H1 (cell line): ENCODE measurements at regions not wholly inside any gene's neighbourhood (a gene's known extent, or its start where the extent isn't known, plus 50 kb on each side); places are given as distances from the start of the nearest gene placed in this dataset.

Experiments
- CTCF ChIA-PET: fragments of 300-600 bp; sonication (Branson Sonifier 250); formaldehyde crosslinking; loops from one replicate; lab custom pipeline; 2021; ENCODE audit not compliant: partially characterized antibody; lab: Charles Lee
- POLR2A ChIA-PET: fragments of 300-600 bp; sonication (Branson Sonifier 250); formaldehyde crosslinking; loops from one replicate; lab custom pipeline; 2021; ENCODE audit warnings: inconsistent platforms; ENCODE audit not compliant: partially characterized antibody; lab: Charles Lee
- DNase-seq, 2 experiments: peaks; one replicate each; pipeline versions ENCODE4 v3.0.0 to v3.0.0-alpha.2; 2010 to 2022; ENCODE audit warnings: low spot score in 2 of 2, low read depth in 1 of 2, mixed read lengths in 1 of 2
- FAIRE-seq: peaks from 2 replicates; lab custom pipeline; 2011; peaks lifted over from hg19 to GRCh38; lab: Jason Lieb, UNC
- H2AFZ ChIP-seq: 2 replicates; pipeline ENCODE4 v1.8.1; 2012; ENCODE audit warnings: low read length, inconsistent platforms
- H2AK5ac ChIP-seq: 2 replicates; pipeline ENCODE4 v1.6.1; 2013; ENCODE audit warnings: low read depth, low read length
- H2BK120ac ChIP-seq: replicated peaks from 2 replicates; pipeline ENCODE3; 2013; ENCODE audit warnings: low read depth, low read length, inconsistent platforms
- H2BK12ac ChIP-seq: 2 replicates; pipeline ENCODE4 v1.6.1; 2013; ENCODE audit warnings: low read depth, low read length
- H2BK15ac ChIP-seq: 2 replicates; pipeline ENCODE4 v1.6.1; 2013; ENCODE audit warnings: low read length
- H2BK20ac ChIP-seq: 2 replicates; pipeline ENCODE4 v1.6.1; 2013; ENCODE audit warnings: low read length
- H2BK5ac ChIP-seq: 2 replicates; pipeline ENCODE4 v1.6.1; 2013; ENCODE audit warnings: low read depth, low read length
- H3K14ac ChIP-seq: 2 replicates; pipeline ENCODE4 v1.6.1; 2013; ENCODE audit warnings: inconsistent platforms; ENCODE audit not compliant: insufficient read length
- H3K18ac ChIP-seq: 2 replicates; pipeline ENCODE4 v1.6.1; 2013; ENCODE audit warnings: low read length; ENCODE audit errors: extremely low read depth
- H3K23ac ChIP-seq: 2 replicates; pipeline ENCODE4 v1.6.1; 2013; ENCODE audit warnings: inconsistent platforms; ENCODE audit not compliant: insufficient read length
- H3K23me2 ChIP-seq: 2 replicates; pipeline ENCODE4 v1.6.1; 2013; ENCODE audit warnings: low read depth, low read length
- H3K27ac ChIP-seq: 2 replicates; pipeline ENCODE4 v1.6.1; 2011; ENCODE audit warnings: low read depth, low read length, inconsistent platforms
- H3K27me3 ChIP-seq, 4 experiments: replicated peaks in 1 of 4; 1 replicate in 1 of 4; 2 replicates in 3 of 4; pipeline versions ENCODE4 v1.6.1 to v1.8.1; 2011 to 2013; ENCODE audit warnings: low read length in 3 of 4, mild to moderate bottlenecking in 3 of 4, inconsistent platforms in 2 of 4, mixed read lengths in 2 of 4, moderate library complexity in 1 of 4; ENCODE audit not compliant: control insufficient read depth in 3 of 4, insufficient read depth in 3 of 4; ENCODE audit errors: extremely low read depth in 1 of 4
- H3K36me3 ChIP-seq, 4 experiments: 2 replicates each; pipeline versions ENCODE4 v1.6.1 to v1.8.1; 2011 to 2013; ENCODE audit warnings: mild to moderate bottlenecking in 4 of 4, low read length in 3 of 4, moderate library complexity in 2 of 4, control low read depth in 1 of 4, inconsistent platforms in 1 of 4; ENCODE audit not compliant: insufficient read depth in 4 of 4, control insufficient read depth in 2 of 4
- H3K4ac ChIP-seq: replicated peaks from 2 replicates; pipeline ENCODE3; 2013; ENCODE audit warnings: low read length, low read depth, mixed read lengths, inconsistent platforms; ENCODE audit not compliant: insufficient read length
- H3K4me1 ChIP-seq, 4 experiments: replicated peaks in 1 of 4; 1 replicate in 1 of 4; 2 replicates in 3 of 4; pipeline versions ENCODE4 v1.6.1 to v1.8.1; 2011 to 2013; ENCODE audit warnings: low read length in 3 of 4, inconsistent platforms in 2 of 4, mixed read lengths in 1 of 4; ENCODE audit not compliant: insufficient read depth in 4 of 4, control insufficient read depth in 3 of 4
- H3K4me2 ChIP-seq, 2 experiments: 2 replicates each; pipeline versions ENCODE4 v1.6.1 to v1.8.1; 2011 to 2013; ENCODE audit warnings: low read depth in 2 of 2, low read length in 2 of 2, control low read depth in 1 of 2, inconsistent platforms in 1 of 2, mild to moderate bottlenecking in 1 of 2; ENCODE audit not compliant: insufficient read depth in 1 of 2
- H3K4me3 ChIP-seq, 4 experiments: fragments of 200-600, 300-600 bp in 1 of 4; sonication (generic), shearing (Covaris generic), sonication (Bioruptor Twin) in 1 of 4; 2 replicates each; pipeline versions ENCODE4 v1.5.1 to v1.8.1; 2011 to 2016; ENCODE audit warnings: low read length in 4 of 4, low read depth in 3 of 4, control low read depth in 2 of 4, inconsistent platforms in 2 of 4, mild to moderate bottlenecking in 2 of 4, mixed read lengths in 1 of 4, moderate library complexity in 1 of 4; ENCODE audit not compliant: insufficient read depth in 2 of 4; ENCODE audit errors: extremely low read depth in 1 of 4
- H3K56ac ChIP-seq: replicated peaks from 2 replicates; pipeline ENCODE3; 2013; ENCODE audit warnings: low read depth, mild to moderate bottlenecking, mixed read lengths, low read length, inconsistent platforms; ENCODE audit not compliant: insufficient read length
- H3K79me1 ChIP-seq: 2 replicates; pipeline ENCODE4 v1.6.1; 2013; ENCODE audit warnings: low read depth, low read length, control low read depth
- H3K79me2 ChIP-seq, 2 experiments: 2 replicates each; pipeline versions ENCODE4 v1.6.1 to v1.8.1; 2012 to 2013; ENCODE audit warnings: low read length in 2 of 2, mild to moderate bottlenecking in 2 of 2, inconsistent platforms in 1 of 2; ENCODE audit not compliant: insufficient read depth in 2 of 2, control insufficient read depth in 1 of 2
- H3K9ac ChIP-seq, 4 experiments: replicated peaks in 1 of 4; 1 replicate in 1 of 4; 2 replicates in 3 of 4; pipeline versions ENCODE4 v1.6.1 to v1.8.1; 2011 to 2013; ENCODE audit warnings: low read depth in 3 of 4, low read length in 3 of 4, control low read depth in 2 of 4, mild to moderate bottlenecking in 2 of 4, moderate library complexity in 2 of 4, inconsistent platforms in 1 of 4; ENCODE audit errors: extremely low read depth in 1 of 4
- H3K9me3 ChIP-seq, 2 experiments: 2 replicates each; pipeline versions ENCODE4 v1.6.1 to v1.8.1; 2012 to 2013; ENCODE audit warnings: mild to moderate bottlenecking in 2 of 2, moderate library complexity in 2 of 2, control low read depth in 1 of 2, inconsistent platforms in 1 of 2, low read depth in 1 of 2, low read length in 1 of 2, mixed read lengths in 1 of 2; ENCODE audit not compliant: insufficient read depth in 2 of 2
- H4K20me1 ChIP-seq, 2 experiments: replicated peaks in 1 of 2; 2 replicates each; pipeline versions ENCODE3 to v1.8.1; 2011 to 2013; ENCODE audit warnings: inconsistent platforms in 2 of 2, low read length in 2 of 2, mild to moderate bottlenecking in 1 of 2; ENCODE audit not compliant: insufficient read depth in 2 of 2, control insufficient read depth in 1 of 2
- H4K5ac ChIP-seq: 2 replicates; pipeline ENCODE4 v1.6.1; 2013; ENCODE audit warnings: low read length, low read depth, mixed read lengths, inconsistent platforms; ENCODE audit not compliant: insufficient read length
- H4K8ac ChIP-seq: 2 replicates; pipeline ENCODE4 v1.8.0; 2013; ENCODE audit warnings: mild to moderate bottlenecking, moderate library complexity, low read length, inconsistent platforms; ENCODE audit not compliant: insufficient read depth; ENCODE audit errors: extremely low read depth
- H4K91ac ChIP-seq: replicated peaks from 2 replicates; pipeline ENCODE3; 2013; ENCODE audit warnings: low read length, mixed read lengths, inconsistent platforms; ENCODE audit not compliant: insufficient read length
- EP300 ChIP-seq, 2 experiments: IDR thresholded peaks; 1 replicate in 1 of 2; 2 replicates in 1 of 2; pipeline ENCODE4 v1.6.1; 2011 to 2012; ENCODE audit warnings: low read depth in 2 of 2, low read length in 2 of 2, mild to moderate bottlenecking in 2 of 2, borderline replicate concordance in 1 of 2, inconsistent platforms in 1 of 2, moderate library complexity in 1 of 2
- GTF2F1 ChIP-seq: IDR thresholded peaks from 2 replicates; pipeline ENCODE4 v1.6.1; 2012; ENCODE audit warnings: low read depth, low read length, improper control_type of control experiment, borderline replicate concordance
- MAFK ChIP-seq: IDR thresholded peaks from 2 replicates; pipeline ENCODE4 v1.6.1; 2012; ENCODE audit warnings: low read depth, mild to moderate bottlenecking, improper control_type of control experiment, low read length
- NANOG ChIP-seq: IDR thresholded peaks from 2 replicates; pipeline ENCODE4 v1.6.1; 2011; ENCODE audit warnings: low read length, low read depth, mild to moderate bottlenecking, inconsistent platforms; ENCODE audit not compliant: insufficient read depth, poor library complexity, severe bottlenecking
- SIN3A ChIP-seq, 2 experiments: IDR thresholded peaks in 1 of 2; conservative IDR thresholded peaks in 1 of 2; 2 replicates each; pipeline ENCODE4 v1.6.1; 2011 to 2012; ENCODE audit warnings: low read length in 2 of 2, improper control_type of control experiment in 1 of 2, low read depth in 1 of 2, mild to moderate bottlenecking in 1 of 2
- WGBS, 2 experiments: shearing (Covaris generic) in 1 of 2; methylation state at CpG; one replicate each; pipeline versions ENCODE4 v1.1.6 to v1.1.7; 2013 to 2015; ENCODE audit warnings: low lambda C conversion rate in 2 of 2, mixed read lengths in 2 of 2, inconsistent platforms in 1 of 2, low coverage in 1 of 2, missing lambda C conversion rate in 1 of 2; ENCODE audit not compliant: insufficient replicate concordance in 2 of 2, insufficient coverage in 1 of 2, insufficient read length in 1 of 2; ENCODE audit errors: extremely low coverage in 1 of 2, missing lambda C conversion rate in 1 of 2; 5-methylcytosine and 5-hydroxymethylcytosine counted together

DNA sequence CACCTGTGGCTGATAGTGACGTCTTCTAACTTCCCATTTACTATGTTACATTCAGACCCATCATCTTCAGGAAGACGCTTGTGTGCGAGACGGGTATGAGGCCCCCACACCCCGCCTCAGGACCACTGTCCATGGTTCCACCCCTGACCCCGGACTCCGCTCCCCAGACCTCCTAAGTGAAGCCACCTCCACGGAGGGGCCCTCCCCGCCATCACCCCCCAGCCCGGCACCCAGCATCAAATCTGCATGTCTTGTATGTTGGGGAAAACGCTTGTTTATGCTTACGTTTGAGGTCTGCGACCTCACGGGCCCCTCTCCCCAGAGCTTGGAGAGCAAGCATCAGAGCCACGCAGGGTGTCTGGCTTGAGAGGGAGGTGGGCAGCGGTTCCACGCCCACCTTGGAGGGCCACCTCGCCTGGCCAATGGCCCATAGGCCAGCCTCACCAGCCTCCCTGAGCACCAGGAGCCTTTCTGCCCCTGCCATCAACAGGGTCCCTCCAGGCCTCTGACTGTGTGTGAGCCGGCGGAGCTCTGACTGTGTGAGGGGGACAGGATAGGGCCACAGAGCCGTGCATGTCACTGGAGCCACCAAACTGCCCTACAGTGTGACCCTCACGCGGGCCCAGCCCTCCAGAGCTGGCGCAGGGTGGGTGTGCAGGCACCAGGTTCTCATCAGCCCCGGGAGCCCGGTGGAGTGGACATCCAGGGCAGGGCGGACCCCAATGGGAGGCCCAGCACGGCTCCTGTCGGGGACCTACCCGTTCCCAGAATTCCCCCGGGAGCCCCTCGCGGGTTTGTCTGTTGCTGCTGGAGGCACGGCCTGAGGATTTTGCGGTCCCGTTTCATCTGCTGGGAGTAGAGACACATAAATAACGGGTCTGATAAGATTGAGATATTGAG is 88.4 kb upstream of the NKX1-1 start:
- H4K20me1 ChIP-seq, result peaks cover 0 to 5% of the 10 kb centered on the region in 2 experiments
- H3K9me3 ChIP-seq, result no peaks in the 10 kb centered on the region
- whole genome bisulfite sequencing, 2 experiments, result 92% methylated on average over 32 of the region's 37 CpGs; no CpG with 5 or more reads in 1 of the 2 experiments
- TF ChIP-seq SIN3A (conservative IDR thresholded peaks at IDR 0.05 in 1 of 2, IDR thresholded peaks at IDR 0.05 in 1 of 2; ENCODE audit: low read depth in 1 of 2, low read length in 2 of 2) (no peak), EP300 (IDR thresholded peaks at IDR 0.05; ENCODE audit: borderline replicate concordance in 1 of 2, low read depth in 2 of 2, low read length in 2 of 2) (no peak), GTF2F1 (no peak), NANOG (no peak), MAFK (no peak)
- TF ChIP-seq, all 59 proteins: peak for 0
- no peaks in the 10 kb centered on the region for H3K79me1 ChIP-seq
- no peak overlapping the region for H4K5ac ChIP-seq
- no peak overlapping the region for H3K4ac ChIP-seq
- H2BK5ac ChIP-seq, result no peak overlapping the region
- H3K27ac ChIP-seq, result no peak overlapping the region
- DNase-seq, result no peak
- H3K79me2 ChIP-seq, result no peaks in the 10 kb centered on the region
- no peak overlapping the region for H3K23ac ChIP-seq
- no peaks in the 10 kb centered on the region for H3K4me1 ChIP-seq
- peaks cover 11% of the 10 kb centered on the region; the same call in 1 of the 2 replicates for H3K23me2 ChIP-seq
- no peak overlapping the region for H4K91ac ChIP-seq
- no peak overlapping the region for H3K4me3 ChIP-seq
- ChIA-PET POLR2A (no interaction called here), CTCF (no interaction called here)
- no peak overlapping the region for H2BK12ac ChIP-seq
- no peak for FAIRE-seq
- H2AFZ ChIP-seq, result no peak overlapping the region
- no peak overlapping the region for H3K14ac ChIP-seq
- H3K9ac ChIP-seq, result no peak overlapping the region
- no peak overlapping the region for H2BK20ac ChIP-seq
- no peaks in the 10 kb centered on the region for H3K36me3 ChIP-seq
- H3K56ac ChIP-seq, result no peak overlapping the region
- H2BK120ac ChIP-seq, result no peak overlapping the region
- no peak overlapping the region for H3K4me2 ChIP-seq
- H2BK15ac ChIP-seq, result no peak overlapping the region
- H3K27me3 ChIP-seq, result no peaks in the 10 kb centered on the region
- no peak overlapping the region for H2AK5ac ChIP-seq
- H4K8ac ChIP-seq, result no peak overlapping the region
- H3K18ac ChIP-seq, result no peak overlapping the region
